ENCODE measurements at regions not wholly inside any gene's neighbourhood (a gene's known extent, or its start where the extent isn't known, plus 50 kb on each side); places are given as distances from the start of the nearest gene placed in this dataset.

GRCh38 chr11:8814209-8814922 lies 96.6 kb upstream of the AKIP1 start:
- Histone ChIP-seq H3K9me3 (ENCODE audit: low read depth) (no peaks in the 10 kb centered on the region), H4K20me1 (ENCODE audit: insufficient read depth) (no peaks in the 10 kb centered on the region), H3K4me2 (ENCODE audit: unreplicated experiment) (peak overlapping the region; percentile 41), H3K79me2 (ENCODE audit: insufficient read depth) (peaks cover 8% of the 10 kb centered on the region), H3K9me2 (ENCODE audit: insufficient read depth) (no peaks in the 10 kb centered on the region), H3K27me3 (replicated peaks; ENCODE audit: insufficient read depth) (no peaks in the 10 kb centered on the region), H2AFZ (0 out of 2 replicates have a peak overlapping the region, but pooled peaks have one; percentile 9), H3K4me3 (no peak overlapping the region), H3K9ac (peak overlapping the region; percentile 38; the same call in 1 of the 2 replicates), H3K4me1 (ENCODE audit: insufficient read depth) (peaks cover 46% of the 10 kb centered on the region), H3K36me3 (ENCODE audit: low read depth) (no peaks in the 10 kb centered on the region), H3K27ac (peak overlapping the region; percentile 60), H3F3A (ENCODE audit: insufficient read depth) (peaks cover 43% of the 10 kb centered on the region)
- in situ Hi-C loops (cut with MboI): no loop called here
- no peak for TF ChIP-seq EZH2phosphoT487 (IDR thresholded peaks at IDR 0.05; ENCODE audit: insufficient read depth, low read depth)
- no peak for TF ChIP-seq EZH2 (IDR thresholded peaks at IDR 0.05; ENCODE audit: insufficient read depth, poor library complexity, severe bottlenecking)
- peak; percentile 57 for DNase-seq
- 54 to 57% methylated on average over 4 of the region's 4 CpGs for WGBS, 2 experiments (ENCODE audit: low coverage in 1 of 2, low lambda C conversion rate in 2 of 2, missing lambda C conversion rate in 2 of 2)

GRCh38 chr11:8814923-8815240 lies 96.1 kb upstream of the AKIP1 start:
- TF ChIP-seq EZH2 (IDR thresholded peaks at IDR 0.05; ENCODE audit: insufficient read depth, poor library complexity, severe bottlenecking) (no peak), EZH2phosphoT487 (IDR thresholded peaks at IDR 0.05; ENCODE audit: insufficient read depth, low read depth) (no peak)
- Histone ChIP-seq H4K20me1 (ENCODE audit: insufficient read depth) (no peaks in the 10 kb centered on the region), H2AFZ (no peak overlapping the region), H3K4me1 (ENCODE audit: insufficient read depth) (peaks cover 41% of the 10 kb centered on the region), H3K9me2 (ENCODE audit: insufficient read depth) (no peaks in the 10 kb centered on the region), H3K36me3 (ENCODE audit: low read depth) (no peaks in the 10 kb centered on the region), H3K27me3 (replicated peaks; ENCODE audit: insufficient read depth) (no peaks in the 10 kb centered on the region), H3K4me3 (no peak overlapping the region), H3K9me3 (ENCODE audit: low read depth) (no peaks in the 10 kb centered on the region), H3K27ac (peak overlapping the region; percentile 60), H3K9ac (no peak overlapping the region), H3K79me2 (ENCODE audit: insufficient read depth) (peaks cover 3% of the 10 kb centered on the region), H3F3A (ENCODE audit: insufficient read depth) (peaks cover 43% of the 10 kb centered on the region), H3K4me2 (ENCODE audit: unreplicated experiment) (no peak overlapping the region)
- peak; percentile 39 for DNase-seq
- in situ Hi-C loops (cut with MboI): no loop called here
- WGBS, 2 experiments (ENCODE audit: low coverage in 1 of 2, low lambda C conversion rate in 2 of 2, missing lambda C conversion rate in 2 of 2): 11 to 16% methylated on average over 2 of the region's 2 CpGs

- Histone ChIP-seq H3K4me3 (no peak overlapping the region), H2AFZ (no peak overlapping the region), H4K20me1 (ENCODE audit: insufficient read depth) (no peaks in the 10 kb centered on the region), H3F3A (ENCODE audit: insufficient read depth) (peaks cover 18% of the 10 kb centered on the region), H3K9ac (no peak overlapping the region), H3K4me2 (ENCODE audit: unreplicated experiment) (no peak overlapping the region), H3K27ac (no peak overlapping the region), H3K9me2 (ENCODE audit: insufficient read depth) (no peaks in the 10 kb centered on the region), H3K9me3 (ENCODE audit: low read depth) (no peaks in the 10 kb centered on the region), H3K4me1 (ENCODE audit: insufficient read depth) (peaks cover 19% of the 10 kb centered on the region), H3K36me3 (ENCODE audit: low read depth) (no peaks in the 10 kb centered on the region), H3K79me2 (ENCODE audit: insufficient read depth) (no peaks in the 10 kb centered on the region), H3K27me3 (replicated peaks; ENCODE audit: insufficient read depth) (no peaks in the 10 kb centered on the region)
- 97 to 98% methylated on average over 2 of the region's 2 CpGs for WGBS, 2 experiments (ENCODE audit: low coverage in 1 of 2, low lambda C conversion rate in 2 of 2, missing lambda C conversion rate in 2 of 2)
- no peak for DNase-seq
- in situ Hi-C loops (cut with MboI): no loop called here
- TF ChIP-seq EZH2 (IDR thresholded peaks at IDR 0.05; ENCODE audit: insufficient read depth, poor library complexity, severe bottlenecking): no peak
- TF ChIP-seq EZH2phosphoT487 (IDR thresholded peaks at IDR 0.05; ENCODE audit: insufficient read depth, low read depth): no peak
Measured at GRCh38 chr11:8818421-8818820, 92.6 kb upstream of the AKIP1 start.

GRCh38 chr11:8820401-8820800 lies 90.6 kb upstream of the AKIP1 start:
- Histone ChIP-seq H3K36me3 (ENCODE audit: low read depth) (no peaks in the 10 kb centered on the region), H3K4me1 (ENCODE audit: insufficient read depth) (peaks cover under 1% of the 10 kb centered on the region), H3K27ac (no peak overlapping the region), H2AFZ (no peak overlapping the region), H3F3A (ENCODE audit: insufficient read depth) (peaks cover 6% of the 10 kb centered on the region), H3K9me3 (ENCODE audit: low read depth) (no peaks in the 10 kb centered on the region), H4K20me1 (ENCODE audit: insufficient read depth) (no peaks in the 10 kb centered on the region), H3K4me3 (no peak overlapping the region), H3K9me2 (ENCODE audit: insufficient read depth) (no peaks in the 10 kb centered on the region), H3K9ac (no peak overlapping the region), H3K4me2 (ENCODE audit: unreplicated experiment) (no peak overlapping the region), H3K27me3 (replicated peaks; ENCODE audit: insufficient read depth) (no peaks in the 10 kb centered on the region), H3K79me2 (ENCODE audit: insufficient read depth) (no peaks in the 10 kb centered on the region)
- no peak for DNase-seq
- TF ChIP-seq EZH2phosphoT487 (IDR thresholded peaks at IDR 0.05; ENCODE audit: insufficient read depth, low read depth) (no peak), EZH2 (IDR thresholded peaks at IDR 0.05; ENCODE audit: insufficient read depth, poor library complexity, severe bottlenecking) (no peak)
- WGBS, 2 experiments (ENCODE audit: low coverage in 1 of 2, low lambda C conversion rate in 2 of 2, missing lambda C conversion rate in 2 of 2): 49 to 52% methylated on average over 2 of the region's 2 CpGs
- in situ Hi-C loops (cut with MboI): no loop called here
